Natural killer cell (primary cell): ENCODE measurements at regions not wholly inside any gene's neighbourhood (a gene's known extent, or its start where the extent isn't known, plus 50 kb on each side); places are given as distances from the start of the nearest gene placed in this dataset.

ENCODE experiments used
- ATAC-seq, 3 donors: fragments of 150-1000 bp in 2 of 3; fragments of 200-7000 bp in 1 of 3; cut with Tn5 transposase; 1 replicate in 1 of 3; 2 replicates in 2 of 3; pipeline ENCODE4 v1.10.0; 2021; ENCODE audit warnings: mild to moderate bottlenecking in 2 of 3, moderate library complexity in 2 of 3
- DNase-seq, 2 donors: peaks; one replicate each; pipeline versions ENCODE4 v3.0.0 to v3.0.0-alpha.2; 2013 to 2021; ENCODE audit warnings: mixed read lengths in 1 of 2
- H3K27ac ChIP-seq: one replicate; pipeline ENCODE4 v1.5.1; 2013; ENCODE audit warnings: mild to moderate bottlenecking, low read length
- H3K27me3 ChIP-seq: one replicate; pipeline ENCODE4 v1.6.1; 2013; ENCODE audit warnings: low read length; ENCODE audit not compliant: control insufficient read depth, insufficient read depth
- H3K36me3 ChIP-seq: one replicate; pipeline ENCODE4 v1.6.1; 2013; ENCODE audit warnings: low read length; ENCODE audit not compliant: control insufficient read depth, insufficient read depth
- H3K4me1 ChIP-seq: one replicate; pipeline ENCODE4 v1.6.1; 2013; ENCODE audit warnings: low read length; ENCODE audit not compliant: control insufficient read depth, insufficient read depth
- H3K4me3 ChIP-seq: one replicate; pipeline ENCODE4 v1.5.1; 2013; ENCODE audit warnings: low read length
- H3K9me3 ChIP-seq: one replicate; pipeline ENCODE4 v1.6.1; 2013; ENCODE audit warnings: low read length; ENCODE audit not compliant: control insufficient read depth, insufficient read depth
- H3K27ac Mint-ChIP-seq, 2 donors: one replicate each; pipeline ENCODE4 v1.8.0; 2022; ENCODE audit warnings: mild to moderate bottlenecking in 2 of 2, mixed read lengths in 2 of 2, moderate library complexity in 1 of 2
- H3K27me3 Mint-ChIP-seq, 2 donors: one replicate each; pipeline ENCODE4 v1.8.0; 2022; ENCODE audit warnings: low read depth in 2 of 2, mixed read lengths in 2 of 2
- H3K36me3 Mint-ChIP-seq: one replicate; pipeline ENCODE4 v1.8.0; 2022; ENCODE audit warnings: mixed read lengths
- H3K4me1 Mint-ChIP-seq, 2 donors: one replicate each; pipeline ENCODE4 v1.8.0; 2022; ENCODE audit warnings: mixed read lengths in 2 of 2
- H3K4me3 Mint-ChIP-seq: one replicate; pipeline ENCODE4 v1.8.0; 2022; ENCODE audit warnings: mild to moderate bottlenecking, moderate library complexity, mixed read lengths
- H3K9me3 Mint-ChIP-seq, 2 donors: one replicate each; pipeline ENCODE4 v1.8.0; 2022; ENCODE audit warnings: mixed read lengths in 2 of 2
- WGBS: methylation state at CpG from one replicate; pipeline ENCODE4 v1.1.7; 2013; ENCODE audit warnings: missing lambda C conversion rate; ENCODE audit not compliant: insufficient coverage; 5-methylcytosine and 5-hydroxymethylcytosine counted together
- intact Hi-C: fragments of 100-400 bp; cut with micrococcal nuclease; formaldehyde crosslinking; loops from one replicate; pipeline ENCODE4 v1.14.2; 2022
- TF ChIP-seq, protein P1 (sequence below): fragments of 200-600 bp; IDR thresholded peaks from one replicate; pipeline ENCODE4 v1.8.0; 2022; ENCODE audit warnings: antibody characterized with exemption

GRCh38 chr10:78933828-78934531 lies 134.8 kb upstream of the ZMIZ1 start:
- no peak overlapping the region for H3K4me3 ChIP-seq
- TF ChIP-seq, protein P1, sequence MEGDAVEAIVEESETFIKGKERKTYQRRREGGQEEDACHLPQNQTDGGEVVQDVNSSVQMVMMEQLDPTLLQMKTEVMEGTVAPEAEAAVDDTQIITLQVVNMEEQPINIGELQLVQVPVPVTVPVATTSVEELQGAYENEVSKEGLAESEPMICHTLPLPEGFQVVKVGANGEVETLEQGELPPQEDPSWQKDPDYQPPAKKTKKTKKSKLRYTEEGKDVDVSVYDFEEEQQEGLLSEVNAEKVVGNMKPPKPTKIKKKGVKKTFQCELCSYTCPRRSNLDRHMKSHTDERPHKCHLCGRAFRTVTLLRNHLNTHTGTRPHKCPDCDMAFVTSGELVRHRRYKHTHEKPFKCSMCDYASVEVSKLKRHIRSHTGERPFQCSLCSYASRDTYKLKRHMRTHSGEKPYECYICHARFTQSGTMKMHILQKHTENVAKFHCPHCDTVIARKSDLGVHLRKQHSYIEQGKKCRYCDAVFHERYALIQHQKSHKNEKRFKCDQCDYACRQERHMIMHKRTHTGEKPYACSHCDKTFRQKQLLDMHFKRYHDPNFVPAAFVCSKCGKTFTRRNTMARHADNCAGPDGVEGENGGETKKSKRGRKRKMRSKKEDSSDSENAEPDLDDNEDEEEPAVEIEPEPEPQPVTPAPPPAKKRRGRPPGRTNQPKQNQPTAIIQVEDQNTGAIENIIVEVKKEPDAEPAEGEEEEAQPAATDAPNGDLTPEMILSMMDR, result no peak
- no peaks in the 10 kb centered on the region for H3K27me3 ChIP-seq
- Mint-ChIP-seq H3K27me3 (no peaks in the 10 kb centered on the region), H3K27ac (no peak overlapping the region), H3K36me3 (no peaks in the 10 kb centered on the region), H3K4me1 (peaks cover 0 to 16% of the 10 kb centered on the region in 2 donors), H3K9me3 (no peaks in the 10 kb centered on the region), H3K4me3 (no peak overlapping the region)
- no peak overlapping the region for H3K27ac ChIP-seq
- H3K9me3 ChIP-seq, result no peaks in the 10 kb centered on the region
- intact Hi-C loops, result no loop called here
- DNase-seq, result peak in 1 of 2 donors; percentile 27
- H3K36me3 ChIP-seq, result no peaks in the 10 kb centered on the region
- WGBS, result 96% methylated on average over 12 of the region's 14 CpGs
- no peaks in the 10 kb centered on the region for H3K4me1 ChIP-seq
- ATAC-seq, result no peak

DNA sequence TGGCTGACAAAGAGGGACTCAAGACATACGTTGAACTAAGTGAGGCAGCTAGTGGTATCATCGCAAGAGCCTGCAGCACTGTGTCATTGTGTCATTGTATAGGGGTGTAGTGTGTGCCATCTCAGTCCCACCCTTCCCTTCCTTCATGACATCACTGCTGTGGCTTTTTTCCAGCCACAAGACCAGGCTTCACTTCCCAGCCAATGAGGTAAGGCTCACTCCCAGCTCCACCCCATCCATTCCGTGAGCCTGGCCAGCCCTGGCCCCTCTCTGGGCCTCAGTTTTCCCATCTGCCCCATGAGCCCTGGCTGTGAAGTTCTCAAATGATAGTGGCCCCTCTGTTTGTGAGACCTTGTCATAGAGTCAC lies 134.3 kb upstream of the ZMIZ1 start:
- Histone ChIP-seq H3K36me3 (no peaks in the 10 kb centered on the region), H3K9me3 (no peaks in the 10 kb centered on the region), H3K27ac (no peak overlapping the region), H3K27me3 (no peaks in the 10 kb centered on the region), H3K4me1 (no peaks in the 10 kb centered on the region), H3K4me3 (no peak overlapping the region)
- DNase-seq, result no peak
- no peak overlapping the region for H3K27ac Mint-ChIP-seq
- no peaks in the 10 kb centered on the region for H3K9me3 Mint-ChIP-seq
- no peak for ATAC-seq
- no peak overlapping the region for H3K4me3 Mint-ChIP-seq
- intact Hi-C loops, result no loop called here
- TF ChIP-seq, protein P1, result no peak
- peaks cover 0 to 16% of the 10 kb centered on the region in 2 donors for H3K4me1 Mint-ChIP-seq
- WGBS, result 93% methylated on average over 2 of the region's 3 CpGs
- H3K36me3 Mint-ChIP-seq, result no peaks in the 10 kb centered on the region
- no peaks in the 10 kb centered on the region for H3K27me3 Mint-ChIP-seq

GRCh38 chr10:78934994-78935602 lies 133.7 kb upstream of the ZMIZ1 start:
- H3K4me3 Mint-ChIP-seq, result no peak overlapping the region
- no peaks in the 10 kb centered on the region for H3K4me1 ChIP-seq
- H3K4me1 Mint-ChIP-seq, result peaks cover 0 to 16% of the 10 kb centered on the region in 2 donors
- 94% methylated on average over 4 of the region's 4 CpGs for WGBS
- ATAC-seq, result no peak
- H3K27ac Mint-ChIP-seq, result no peak overlapping the region
- DNase-seq, result no peak
- no peaks in the 10 kb centered on the region for H3K27me3 ChIP-seq
- H3K36me3 Mint-ChIP-seq, result no peaks in the 10 kb centered on the region
- H3K4me3 ChIP-seq, result no peak overlapping the region
- no peaks in the 10 kb centered on the region for H3K9me3 Mint-ChIP-seq
- no peaks in the 10 kb centered on the region for H3K27me3 Mint-ChIP-seq
- H3K9me3 ChIP-seq, result no peaks in the 10 kb centered on the region
- TF ChIP-seq, protein P1, result no peak
- no peaks in the 10 kb centered on the region for H3K36me3 ChIP-seq
- H3K27ac ChIP-seq, result no peak overlapping the region
- intact Hi-C loops, result no loop called here
